Upper lobe of left lung (tissue), 4 donors: ENCODE measurements at regions not wholly inside any gene's neighbourhood (a gene's known extent, or its start where the extent isn't known, plus 50 kb on each side); places are given as distances from the start of the nearest gene placed in this dataset.

ENCODE experiments used
- CTCF ChIP-seq, 6 experiments: fragments of 450-650 bp in 4 of 6; fragments of 200-600 bp in 2 of 6; sonication (generic) in 2 of 6; IDR thresholded peaks; one replicate each; pipeline ENCODE4 v1.5.1; 2016 to 2019; ENCODE audit warnings: antibody characterized with exemption in 6 of 6
- EP300 ChIP-seq, 4 donors: sonication (generic); formaldehyde crosslinking; IDR thresholded peaks; one replicate each; pipeline ENCODE4 v1.5.1; 2017; ENCODE audit warnings: antibody characterized with exemption in 4 of 4, control low read depth in 2 of 4
- POLR2A ChIP-seq, 4 donors: fragments of 450-650 bp; IDR thresholded peaks; one replicate each; pipeline ENCODE4 v1.5.1; 2016 to 2017; ENCODE audit warnings: antibody characterized with exemption in 4 of 4, mild to moderate bottlenecking in 2 of 4
- POLR2AphosphoS5 ChIP-seq, 2 donors: sonication (generic); formaldehyde crosslinking; IDR thresholded peaks; one replicate each; pipeline ENCODE4 v1.5.1; 2017; ENCODE audit warnings: antibody characterized with exemption in 2 of 2

DNA sequence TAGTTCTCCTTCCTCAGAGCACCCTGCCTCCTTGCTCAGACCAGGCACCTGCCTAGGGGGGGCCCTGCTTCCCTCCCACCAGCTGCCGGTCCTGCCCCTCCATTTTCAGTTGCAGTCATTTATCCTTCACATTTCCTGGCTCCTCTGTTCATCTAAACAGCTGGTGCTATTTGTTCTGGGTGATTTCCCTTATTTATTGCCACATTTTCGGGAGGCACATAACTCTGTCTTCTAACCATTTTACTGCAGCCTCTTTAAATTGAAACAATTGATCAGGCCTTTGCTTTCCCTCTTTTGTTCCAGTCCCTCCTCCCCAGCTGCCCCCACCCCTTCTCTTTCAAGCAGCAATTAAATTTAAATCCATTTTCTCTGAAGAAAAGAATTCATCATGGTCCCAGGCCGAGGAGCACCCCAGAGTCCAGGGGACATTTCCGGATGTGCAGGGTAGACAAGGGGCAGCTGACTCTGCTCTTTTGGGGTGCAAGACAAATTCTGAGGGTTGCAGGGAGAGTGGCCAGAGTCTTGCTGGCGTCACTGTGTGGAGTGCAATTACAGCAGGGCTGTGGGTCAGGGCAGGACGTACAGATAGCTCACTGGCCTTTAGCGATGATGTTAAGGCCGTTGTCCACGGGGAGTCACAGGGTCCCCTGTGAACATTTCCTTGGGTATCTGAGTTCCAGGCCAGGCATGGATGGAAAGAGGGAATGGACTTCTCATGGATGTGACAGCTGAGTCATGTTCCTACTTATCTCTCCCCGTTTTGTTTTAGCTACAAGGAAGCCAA lies 476.4 kb downstream of the TBC1D22A start:
- TF ChIP-seq CTCF (IDR thresholded peaks at IDR 0.05) (no peak), POLR2AphosphoS5 (IDR thresholded peaks at IDR 0.05) (no peak), EP300 (IDR thresholded peaks at IDR 0.05) (no peak), POLR2A (IDR thresholded peaks at IDR 0.05) (no peak)
